Nephron (organoid): ENCODE measurements at regions not wholly inside any gene's neighbourhood (a gene's known extent, or its start where the extent isn't known, plus 50 kb on each side); places are given as distances from the start of the nearest gene placed in this dataset.

Experiments used
- H3K27ac Mint-ChIP-seq, 3 experiments: 2 replicates each; pipeline ENCODE4 v1.8.0; 2020; ENCODE audit warnings: mixed read lengths in 3 of 3, mild to moderate bottlenecking in 2 of 3, moderate library complexity in 1 of 3
- H3K27me3 Mint-ChIP-seq: 2 replicates; pipeline ENCODE4 v1.8.0; 2021; ENCODE audit warnings: low read depth, mild to moderate bottlenecking, moderate library complexity, mixed read lengths
- H3K36me3 Mint-ChIP-seq: 2 replicates; pipeline ENCODE4 v1.8.0; 2020; ENCODE audit warnings: low read depth, mixed read lengths
- H3K4me1 Mint-ChIP-seq: 2 replicates; pipeline ENCODE4 v1.8.0; 2020; ENCODE audit warnings: mixed read lengths
- H3K4me3 Mint-ChIP-seq, 3 experiments: 2 replicates each; pipeline ENCODE4 v1.8.0; 2020; ENCODE audit warnings: mild to moderate bottlenecking in 3 of 3, mixed read lengths in 3 of 3, moderate library complexity in 2 of 3
- H3K9me3 Mint-ChIP-seq: 2 replicates; pipeline ENCODE4 v1.8.0; 2020; ENCODE audit warnings: mixed read lengths
- TF ChIP-seq, protein P1 (sequence below), 3 experiments: fragments of 200-600 bp; sonication (generic); IDR thresholded peaks; one replicate each; pipeline ENCODE4 v1.5.0; 2021; ENCODE audit warnings: antibody characterized with exemption in 3 of 3; ENCODE audit not compliant: unreplicated experiment in 3 of 3

GRCh38 chrX:45840411-45840950 is 639.8 kb upstream of the DIPK2B start:
- Mint-ChIP-seq H3K4me1 (peaks cover 22% of the 10 kb centered on the region), H3K27ac (no peak overlapping the region), H3K9me3 (peaks cover 4% of the 10 kb centered on the region), H3K36me3 (peaks cover 43% of the 10 kb centered on the region), H3K27me3 (no peaks in the 10 kb centered on the region), H3K4me3 (no peak overlapping the region)
- TF ChIP-seq, protein P1, sequence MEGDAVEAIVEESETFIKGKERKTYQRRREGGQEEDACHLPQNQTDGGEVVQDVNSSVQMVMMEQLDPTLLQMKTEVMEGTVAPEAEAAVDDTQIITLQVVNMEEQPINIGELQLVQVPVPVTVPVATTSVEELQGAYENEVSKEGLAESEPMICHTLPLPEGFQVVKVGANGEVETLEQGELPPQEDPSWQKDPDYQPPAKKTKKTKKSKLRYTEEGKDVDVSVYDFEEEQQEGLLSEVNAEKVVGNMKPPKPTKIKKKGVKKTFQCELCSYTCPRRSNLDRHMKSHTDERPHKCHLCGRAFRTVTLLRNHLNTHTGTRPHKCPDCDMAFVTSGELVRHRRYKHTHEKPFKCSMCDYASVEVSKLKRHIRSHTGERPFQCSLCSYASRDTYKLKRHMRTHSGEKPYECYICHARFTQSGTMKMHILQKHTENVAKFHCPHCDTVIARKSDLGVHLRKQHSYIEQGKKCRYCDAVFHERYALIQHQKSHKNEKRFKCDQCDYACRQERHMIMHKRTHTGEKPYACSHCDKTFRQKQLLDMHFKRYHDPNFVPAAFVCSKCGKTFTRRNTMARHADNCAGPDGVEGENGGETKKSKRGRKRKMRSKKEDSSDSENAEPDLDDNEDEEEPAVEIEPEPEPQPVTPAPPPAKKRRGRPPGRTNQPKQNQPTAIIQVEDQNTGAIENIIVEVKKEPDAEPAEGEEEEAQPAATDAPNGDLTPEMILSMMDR (IDR thresholded peaks at IDR 0.05; ENCODE audit: unreplicated experiment in 3 of 3), result no peak

DNA sequence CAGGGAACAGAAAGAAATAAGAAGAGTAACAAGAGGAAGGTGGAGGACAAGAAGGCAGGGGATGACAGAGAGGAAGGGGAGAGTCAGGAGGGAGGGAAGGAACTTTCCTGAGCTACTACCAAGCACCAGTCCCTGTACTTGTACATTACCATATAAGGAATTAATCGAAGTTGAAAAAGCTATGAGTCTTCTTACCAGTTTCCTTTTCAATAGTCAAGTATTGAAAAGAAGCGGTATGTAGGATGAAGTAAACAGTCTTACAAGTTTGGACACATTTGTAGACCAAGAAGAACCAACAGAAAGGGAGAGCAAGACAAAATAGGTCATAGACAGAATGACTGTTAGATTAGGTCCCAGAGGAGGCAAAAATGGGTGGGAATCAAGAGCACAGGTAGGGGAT is 629.7 kb upstream of the DIPK2B start:
- Mint-ChIP-seq H3K9me3 (peaks cover 8% of the 10 kb centered on the region), H3K4me3 (no peak overlapping the region), H3K4me1 (no peaks in the 10 kb centered on the region), H3K27ac (no peak overlapping the region), H3K36me3 (peaks cover 14% of the 10 kb centered on the region), H3K27me3 (no peaks in the 10 kb centered on the region)
- TF ChIP-seq, protein P1 (IDR thresholded peaks at IDR 0.05; ENCODE audit: unreplicated experiment in 3 of 3), result no peak

DNA sequence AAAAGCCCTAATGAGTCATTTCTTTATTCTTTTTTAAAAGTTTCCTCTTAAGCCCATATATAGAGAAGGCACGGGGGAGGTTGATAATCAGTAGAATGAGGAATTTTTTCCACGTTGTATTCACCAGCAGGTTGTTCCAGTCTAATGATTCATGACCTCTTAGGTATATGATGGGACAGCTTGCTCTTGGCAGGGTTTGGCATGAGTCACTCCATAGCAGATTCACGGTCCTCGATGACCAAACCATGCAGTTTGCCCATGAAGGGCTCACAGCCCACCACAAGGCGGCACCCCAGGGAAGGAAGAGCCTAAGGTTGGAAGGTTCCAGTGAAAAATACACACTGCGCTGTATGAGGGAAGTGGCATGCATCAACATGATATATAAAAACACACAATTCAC is 623.8 kb upstream of the DIPK2B start:
- Mint-ChIP-seq H3K36me3 (peaks cover 29% of the 10 kb centered on the region), H3K4me1 (no peaks in the 10 kb centered on the region), H3K9me3 (peaks cover 6% of the 10 kb centered on the region), H3K27me3 (no peaks in the 10 kb centered on the region), H3K27ac (no peak overlapping the region), H3K4me3 (no peak overlapping the region)
- TF ChIP-seq, protein P1 (IDR thresholded peaks at IDR 0.05; ENCODE audit: unreplicated experiment in 3 of 3), result peak; percentile 13 to 25 (median 20)

GRCh38 chrX:45823536-45823935 is 622.9 kb upstream of the DIPK2B start:
- TF ChIP-seq, protein P1 (IDR thresholded peaks at IDR 0.05; ENCODE audit: unreplicated experiment in 3 of 3), result no peak
- Mint-ChIP-seq H3K27ac (no peak overlapping the region), H3K4me3 (no peak overlapping the region), H3K27me3 (no peaks in the 10 kb centered on the region), H3K36me3 (peaks cover 33% of the 10 kb centered on the region), H3K4me1 (no peaks in the 10 kb centered on the region), H3K9me3 (peaks cover 9% of the 10 kb centered on the region)

DNA sequence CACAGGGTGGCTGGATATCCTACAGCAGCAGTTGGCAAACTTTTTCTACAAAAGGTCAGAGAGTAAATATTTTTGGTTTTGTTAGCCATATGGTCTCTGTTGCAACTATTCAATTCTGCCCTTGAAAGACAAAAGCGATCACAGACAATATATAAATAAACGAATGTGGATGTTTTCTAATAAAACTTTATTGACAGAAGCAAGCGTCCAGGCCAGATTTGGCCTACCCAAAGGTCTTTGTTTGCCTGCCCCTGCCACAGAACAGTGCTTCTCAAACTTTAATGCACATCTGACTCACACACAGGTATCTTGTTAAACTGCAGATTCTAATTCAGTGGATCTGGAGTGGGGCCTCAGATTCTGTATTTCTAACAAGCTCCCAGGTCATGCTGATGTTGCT is 621.4 kb upstream of the DIPK2B start:
- H3K27me3 Mint-ChIP-seq, result no peaks in the 10 kb centered on the region
- H3K4me3 Mint-ChIP-seq, result no peak overlapping the region
- no peak overlapping the region for H3K27ac Mint-ChIP-seq
- H3K4me1 Mint-ChIP-seq, result no peaks in the 10 kb centered on the region
- peaks cover 40% of the 10 kb centered on the region for H3K36me3 Mint-ChIP-seq
- H3K9me3 Mint-ChIP-seq, result peaks cover 8% of the 10 kb centered on the region
- TF ChIP-seq, protein P1 (IDR thresholded peaks at IDR 0.05; ENCODE audit: unreplicated experiment in 3 of 3), result no peak

- H3K36me3 Mint-ChIP-seq, result peaks cover 40% of the 10 kb centered on the region
- H3K27me3 Mint-ChIP-seq, result no peaks in the 10 kb centered on the region
- no peak overlapping the region for H3K4me3 Mint-ChIP-seq
- no peak overlapping the region for H3K27ac Mint-ChIP-seq
- TF ChIP-seq, protein P1 (IDR thresholded peaks at IDR 0.05; ENCODE audit: unreplicated experiment in 3 of 3), result no peak
- H3K9me3 Mint-ChIP-seq, result peaks cover 16% of the 10 kb centered on the region
- H3K4me1 Mint-ChIP-seq, result no peaks in the 10 kb centered on the region
Observed at GRCh38 chrX:45818913-45819312, 618.2 kb upstream of the DIPK2B start.
